ENCODE measurements at regions not wholly inside any gene's neighbourhood (a gene's known extent, or its start where the extent isn't known, plus 50 kb on each side); places are given as distances from the start of the nearest gene placed in this dataset.

DNA sequence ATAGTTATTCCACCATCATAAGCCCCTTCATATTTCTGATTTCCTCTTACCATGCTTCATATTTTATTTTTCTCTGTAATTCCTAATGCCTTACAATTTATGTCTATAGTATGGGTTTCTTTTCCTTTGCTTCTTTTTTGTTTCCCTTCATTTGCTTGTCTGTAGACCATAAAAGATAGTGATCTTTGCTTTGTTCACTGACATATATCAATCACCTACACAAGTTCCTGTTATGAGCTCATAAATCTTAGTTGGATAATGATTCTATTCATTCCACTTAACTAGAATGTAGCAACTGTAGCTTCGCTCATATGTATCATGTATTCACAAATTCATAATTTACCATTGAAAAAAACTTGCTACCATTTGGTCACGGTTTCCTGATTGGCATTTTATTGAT is 388.8 kb upstream of the ATXN7L3B start:
- TF ChIP-seq, protein P1, sequence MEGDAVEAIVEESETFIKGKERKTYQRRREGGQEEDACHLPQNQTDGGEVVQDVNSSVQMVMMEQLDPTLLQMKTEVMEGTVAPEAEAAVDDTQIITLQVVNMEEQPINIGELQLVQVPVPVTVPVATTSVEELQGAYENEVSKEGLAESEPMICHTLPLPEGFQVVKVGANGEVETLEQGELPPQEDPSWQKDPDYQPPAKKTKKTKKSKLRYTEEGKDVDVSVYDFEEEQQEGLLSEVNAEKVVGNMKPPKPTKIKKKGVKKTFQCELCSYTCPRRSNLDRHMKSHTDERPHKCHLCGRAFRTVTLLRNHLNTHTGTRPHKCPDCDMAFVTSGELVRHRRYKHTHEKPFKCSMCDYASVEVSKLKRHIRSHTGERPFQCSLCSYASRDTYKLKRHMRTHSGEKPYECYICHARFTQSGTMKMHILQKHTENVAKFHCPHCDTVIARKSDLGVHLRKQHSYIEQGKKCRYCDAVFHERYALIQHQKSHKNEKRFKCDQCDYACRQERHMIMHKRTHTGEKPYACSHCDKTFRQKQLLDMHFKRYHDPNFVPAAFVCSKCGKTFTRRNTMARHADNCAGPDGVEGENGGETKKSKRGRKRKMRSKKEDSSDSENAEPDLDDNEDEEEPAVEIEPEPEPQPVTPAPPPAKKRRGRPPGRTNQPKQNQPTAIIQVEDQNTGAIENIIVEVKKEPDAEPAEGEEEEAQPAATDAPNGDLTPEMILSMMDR (IDR thresholded peaks at IDR 0.05) = no peak
- CTCF ChIA-PET = interaction anchor here (0.7 kb wide), 1 partner anchor 817 kb away, joined by 3 read pairs; no protein-coding TSS in a partner anchor
- POLR2A ChIA-PET = no interaction called here
- Mint-ChIP-seq H3K9me3 (no peaks in the 10 kb centered on the region), H3K4me3 (no peak overlapping the region), H3K4me1 (no peaks in the 10 kb centered on the region), H3K27me3 (no peaks in the 10 kb centered on the region), H3K36me3 (ENCODE audit: low read depth) (no peaks in the 10 kb centered on the region), H3K27ac (no peak overlapping the region)
- DNase-seq = no peak
- intact Hi-C loops (cut with micrococcal nuclease) = no loop called here
- ATAC-seq (ENCODE audit: low read depth) = no peak

DNA sequence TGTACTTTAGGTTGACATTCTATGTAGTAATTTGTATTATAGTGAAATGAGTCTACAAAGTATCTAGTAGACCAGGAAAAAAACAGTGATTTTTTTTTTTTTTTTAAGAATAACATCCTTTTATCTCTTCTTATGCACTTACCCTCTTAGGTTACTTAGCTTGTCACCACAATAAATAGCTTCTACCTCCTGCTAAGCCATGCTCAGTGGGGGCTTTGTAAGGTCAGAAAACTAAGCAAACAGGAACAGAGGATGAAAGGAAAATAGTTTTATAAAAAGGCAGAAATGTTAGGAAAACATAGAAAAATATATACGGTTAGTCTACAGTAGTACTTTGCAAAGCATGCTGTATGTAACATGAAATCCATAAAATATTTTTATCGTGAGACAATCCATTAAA is 385.3 kb upstream of the ATXN7L3B start:
- CTCF ChIA-PET = no interaction called here
- DNase-seq = no peak

GRCh38 chr12:74166096-74166495 is 371.5 kb upstream of the ATXN7L3B start:
- TF ChIP-seq, protein P1 (IDR thresholded peaks at IDR 0.05) = no peak
- H3K27ac Mint-ChIP-seq = no peak overlapping the region
- no peaks in the 10 kb centered on the region for H3K27me3 Mint-ChIP-seq
- H3K9me3 Mint-ChIP-seq = peaks cover 2% of the 10 kb centered on the region
- H3K36me3 Mint-ChIP-seq (ENCODE audit: low read depth) = no peaks in the 10 kb centered on the region
- no peaks in the 10 kb centered on the region for H3K4me1 Mint-ChIP-seq
- ChIA-PET POLR2A (no interaction called here), CTCF (no interaction called here)
- intact Hi-C loops (cut with micrococcal nuclease) = no loop called here
- DNase-seq (no peak), ATAC-seq (ENCODE audit: low read depth) (no peak)
- no peak overlapping the region for H3K4me3 Mint-ChIP-seq

More for the DNA sequence above, 385.3 kb upstream of the ATXN7L3B start:
- no peaks in the 10 kb centered on the region for H3K36me3 Mint-ChIP-seq (ENCODE audit: low read depth)
- POLR2A ChIA-PET = no interaction called here
- no peak overlapping the region for H3K27ac Mint-ChIP-seq
- no peak for ATAC-seq (ENCODE audit: low read depth)
- intact Hi-C loops (cut with micrococcal nuclease) = no loop called here
- TF ChIP-seq, protein P1 (IDR thresholded peaks at IDR 0.05) = no peak
- no peaks in the 10 kb centered on the region for H3K27me3 Mint-ChIP-seq
- H3K4me1 Mint-ChIP-seq = no peaks in the 10 kb centered on the region
- H3K4me3 Mint-ChIP-seq = no peak overlapping the region
- peaks cover 2% of the 10 kb centered on the region for H3K9me3 Mint-ChIP-seq

DNA sequence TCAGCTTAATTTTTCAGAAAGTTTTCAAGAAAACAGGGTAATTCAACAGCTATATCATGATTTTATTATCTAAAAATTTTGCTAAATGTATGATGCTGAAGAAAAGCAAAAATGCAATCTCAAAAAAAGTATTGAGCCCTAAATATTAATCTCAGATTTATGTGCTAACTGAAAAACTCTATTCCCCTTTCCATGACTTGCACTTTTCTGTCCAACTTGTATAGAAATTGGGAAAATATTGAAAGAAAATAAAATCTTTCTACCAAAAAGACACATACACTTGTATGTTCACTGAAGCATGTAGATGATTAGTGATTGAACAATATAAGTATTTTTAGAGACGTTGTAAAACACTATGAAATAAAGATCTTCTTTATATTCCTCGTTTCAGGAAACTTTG is 368.0 kb upstream of the ATXN7L3B start:
- no peaks in the 10 kb centered on the region for H3K27me3 Mint-ChIP-seq
- H3K9me3 Mint-ChIP-seq = peaks cover 3% of the 10 kb centered on the region
- TF ChIP-seq, protein P1 (IDR thresholded peaks at IDR 0.05) = no peak
- intact Hi-C loops (cut with micrococcal nuclease) = no loop called here
- H3K4me1 Mint-ChIP-seq = no peaks in the 10 kb centered on the region
- ATAC-seq (ENCODE audit: low read depth) = no peak
- no peaks in the 10 kb centered on the region for H3K36me3 Mint-ChIP-seq (ENCODE audit: low read depth)
- H3K4me3 Mint-ChIP-seq = no peak overlapping the region
- ChIA-PET POLR2A (no interaction called here), CTCF (no interaction called here)
- H3K27ac Mint-ChIP-seq = no peak overlapping the region
- no peak for DNase-seq

- DNase-seq = no peak
- Mint-ChIP-seq H3K4me3 (no peak overlapping the region), H3K4me1 (no peaks in the 10 kb centered on the region), H3K27me3 (no peaks in the 10 kb centered on the region), H3K9me3 (peaks cover 5% of the 10 kb centered on the region), H3K36me3 (ENCODE audit: low read depth) (no peaks in the 10 kb centered on the region), H3K27ac (no peak overlapping the region)
- TF ChIP-seq, protein P1 (IDR thresholded peaks at IDR 0.05) = no peak
- ChIA-PET POLR2A (no interaction called here), CTCF (no interaction called here)
- intact Hi-C loops (cut with micrococcal nuclease) = no loop called here
- ATAC-seq (ENCODE audit: low read depth) = no peak
Observed at GRCh38 chr12:74170645-74171477, 366.8 kb upstream of the ATXN7L3B start.

Data from activated B cell treated with CpG ODN at 0.5 μM for 24 hours (primary cell).